Transverse colon (tissue), 3 donors: ENCODE measurements at regions not wholly inside any gene's neighbourhood (a gene's known extent, or its start where the extent isn't known, plus 50 kb on each side); places are given as distances from the start of the nearest gene placed in this dataset.

ENCODE experiments used
- CTCF ChIP-seq, 5 experiments: fragments of 200-600 bp in 3 of 5; fragments of 450-650 bp in 2 of 5; sonication (generic) in 3 of 5; IDR thresholded peaks; 1 replicate in 2 of 5; 2 replicates in 3 of 5; pipeline ENCODE4 v1.5.1; 2016 to 2017; ENCODE audit warnings: antibody characterized with exemption in 5 of 5, inconsistent platforms in 3 of 5, mild to moderate bottlenecking in 2 of 5, moderate library complexity in 1 of 5
- EP300 ChIP-seq: sonication (generic); formaldehyde crosslinking; IDR thresholded peaks from one replicate; pipeline ENCODE4 v1.6.1; 2017; ENCODE audit warnings: antibody characterized with exemption, low read depth

- TF ChIP-seq CTCF (IDR thresholded peaks at IDR 0.05) (no peak), EP300 (no peak)
Observed at GRCh38 chr5:169411786-169412430, 111.0 kb upstream of the SLIT3 start.
